ENCODE measurements at regions not wholly inside any gene's neighbourhood (a gene's known extent, or its start where the extent isn't known, plus 50 kb on each side); places are given as distances from the start of the nearest gene placed in this dataset.

GRCh38 chr12:76232013-76232412 is 116.2 kb downstream of the BBS10 start:
- TF ChIP-seq RAD21 (IDR thresholded peaks at IDR 0.05; ENCODE audit: low read depth) = no peak
- TF ChIP-seq NFIC (IDR thresholded peaks at IDR 0.05) = no peak
- TF ChIP-seq EP300 (IDR thresholded peaks at IDR 0.05; ENCODE audit: borderline replicate concordance) = no peak
- no peak for TF ChIP-seq CREB1 (IDR thresholded peaks at IDR 0.05; ENCODE audit: low read depth)
- TF ChIP-seq TEAD4 (IDR thresholded peaks at IDR 0.05) = no peak
- no peak for TF ChIP-seq TAF1 (IDR thresholded peaks at IDR 0.05; ENCODE audit: low read depth)
- no peak for TF ChIP-seq MAX (IDR thresholded peaks at IDR 0.05)
- no peak for TF ChIP-seq FOXM1 (IDR thresholded peaks at IDR 0.05; ENCODE audit: borderline replicate concordance, low read depth)
- no peak for TF ChIP-seq USF1 (IDR thresholded peaks at IDR 0.05)
- TF ChIP-seq TCF12 (IDR thresholded peaks at IDR 0.05; ENCODE audit: low read depth) = no peak
- TF ChIP-seq YY1 (IDR thresholded peaks at IDR 0.05; ENCODE audit: low read depth) = no peak
- TF ChIP-seq, protein P1, sequence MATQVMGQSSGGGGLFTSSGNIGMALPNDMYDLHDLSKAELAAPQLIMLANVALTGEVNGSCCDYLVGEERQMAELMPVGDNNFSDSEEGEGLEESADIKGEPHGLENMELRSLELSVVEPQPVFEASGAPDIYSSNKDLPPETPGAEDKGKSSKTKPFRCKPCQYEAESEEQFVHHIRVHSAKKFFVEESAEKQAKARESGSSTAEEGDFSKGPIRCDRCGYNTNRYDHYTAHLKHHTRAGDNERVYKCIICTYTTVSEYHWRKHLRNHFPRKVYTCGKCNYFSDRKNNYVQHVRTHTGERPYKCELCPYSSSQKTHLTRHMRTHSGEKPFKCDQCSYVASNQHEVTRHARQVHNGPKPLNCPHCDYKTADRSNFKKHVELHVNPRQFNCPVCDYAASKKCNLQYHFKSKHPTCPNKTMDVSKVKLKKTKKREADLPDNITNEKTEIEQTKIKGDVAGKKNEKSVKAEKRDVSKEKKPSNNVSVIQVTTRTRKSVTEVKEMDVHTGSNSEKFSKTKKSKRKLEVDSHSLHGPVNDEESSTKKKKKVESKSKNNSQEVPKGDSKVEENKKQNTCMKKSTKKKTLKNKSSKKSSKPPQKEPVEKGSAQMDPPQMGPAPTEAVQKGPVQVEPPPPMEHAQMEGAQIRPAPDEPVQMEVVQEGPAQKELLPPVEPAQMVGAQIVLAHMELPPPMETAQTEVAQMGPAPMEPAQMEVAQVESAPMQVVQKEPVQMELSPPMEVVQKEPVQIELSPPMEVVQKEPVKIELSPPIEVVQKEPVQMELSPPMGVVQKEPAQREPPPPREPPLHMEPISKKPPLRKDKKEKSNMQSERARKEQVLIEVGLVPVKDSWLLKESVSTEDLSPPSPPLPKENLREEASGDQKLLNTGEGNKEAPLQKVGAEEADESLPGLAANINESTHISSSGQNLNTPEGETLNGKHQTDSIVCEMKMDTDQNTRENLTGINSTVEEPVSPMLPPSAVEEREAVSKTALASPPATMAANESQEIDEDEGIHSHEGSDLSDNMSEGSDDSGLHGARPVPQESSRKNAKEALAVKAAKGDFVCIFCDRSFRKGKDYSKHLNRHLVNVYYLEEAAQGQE (IDR thresholded peaks at IDR 0.05; ENCODE audit: low read depth) = no peak
- no peak for TF ChIP-seq CEBPB (IDR thresholded peaks at IDR 0.05)
